Transverse colon (tissue), 4 donors: ENCODE measurements at regions not wholly inside any gene's neighbourhood (a gene's known extent, or its start where the extent isn't known, plus 50 kb on each side); places are given as distances from the start of the nearest gene placed in this dataset.

Experiments
- CTCF ChIP-seq, 5 experiments: fragments of 200-600 bp in 3 of 5; fragments of 450-650 bp in 2 of 5; sonication (generic) in 3 of 5; IDR thresholded peaks; 1 replicate in 2 of 5; 2 replicates in 3 of 5; pipeline ENCODE4 v1.5.1; 2016 to 2017; ENCODE audit warnings: antibody characterized with exemption in 5 of 5, inconsistent platforms in 3 of 5, mild to moderate bottlenecking in 2 of 5, moderate library complexity in 1 of 5
- EP300 ChIP-seq: sonication (generic); formaldehyde crosslinking; IDR thresholded peaks from one replicate; pipeline ENCODE4 v1.6.1; 2017; ENCODE audit warnings: antibody characterized with exemption, low read depth
- POLR2AphosphoS5 ChIP-seq, 3 donors: sonication (generic); formaldehyde crosslinking; IDR thresholded peaks; one replicate each; pipeline ENCODE4 v1.6.1; 2016; ENCODE audit warnings: antibody characterized with exemption in 3 of 3

DNA sequence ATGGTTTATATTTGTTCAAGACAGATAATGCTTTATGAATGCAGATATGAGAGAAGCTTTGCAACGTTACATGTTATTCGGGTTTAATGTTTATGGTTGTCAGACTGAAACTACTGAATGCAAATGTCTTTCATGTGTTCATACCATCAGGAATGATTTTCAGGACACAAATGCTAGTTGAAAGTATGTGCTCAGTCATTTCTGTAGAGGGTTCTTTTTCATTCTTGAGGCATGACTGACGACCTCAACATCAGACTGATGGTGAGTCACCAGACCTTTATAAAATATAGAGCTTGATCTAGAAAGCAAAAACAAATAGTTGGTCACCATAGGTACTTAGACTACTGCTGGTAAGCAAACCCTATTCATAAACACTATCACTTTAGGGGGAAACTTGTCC lies 287.3 kb upstream of the NUDT12 start:
- TF ChIP-seq CTCF (IDR thresholded peaks at IDR 0.05): no peak
- no peak for TF ChIP-seq POLR2AphosphoS5 (IDR thresholded peaks at IDR 0.05)
- no peak for TF ChIP-seq EP300
